Duodenal mucosa (tissue), 2 donors: ENCODE measurements at regions not wholly inside any gene's neighbourhood (a gene's known extent, or its start where the extent isn't known, plus 50 kb on each side); places are given as distances from the start of the nearest gene placed in this dataset.
"Not testable (repeated sequence)": the region's sequence is repeated elsewhere in the genome, so short reads cannot be mapped to it uniquely, and the experiment has no call there.

ENCODE experiments used
- H3K27ac ChIP-seq: one replicate; pipeline ENCODE4 v1.7.0; 2013; ENCODE audit warnings: low read depth, low read length
- H3K27me3 ChIP-seq, 2 donors: one replicate each; pipeline ENCODE4 v1.7.0; 2013; ENCODE audit warnings: low read length in 2 of 2, control low read depth in 1 of 2; ENCODE audit not compliant: insufficient read depth in 2 of 2, control insufficient read depth in 1 of 2
- H3K36me3 ChIP-seq, 2 donors: one replicate each; pipeline ENCODE4 v1.7.0; 2013; ENCODE audit warnings: low read length in 2 of 2, control low read depth in 1 of 2; ENCODE audit not compliant: insufficient read depth in 2 of 2, control insufficient read depth in 1 of 2
- H3K4me1 ChIP-seq, 2 donors: one replicate each; pipeline ENCODE4 v1.7.0; 2013; ENCODE audit warnings: low read length in 2 of 2, control low read depth in 1 of 2; ENCODE audit not compliant: insufficient read depth in 2 of 2, control insufficient read depth in 1 of 2
- H3K4me3 ChIP-seq, 2 donors: one replicate each; pipeline ENCODE4 v1.7.0; 2013; ENCODE audit warnings: low read length in 2 of 2, low read depth in 1 of 2
- H3K9ac ChIP-seq, 2 donors: one replicate each; pipeline ENCODE4 v1.7.0; 2013; ENCODE audit warnings: low read length in 2 of 2, low read depth in 1 of 2
- H3K9me3 ChIP-seq, 2 donors: one replicate each; pipeline ENCODE4 v1.7.0; 2013; ENCODE audit warnings: low read length in 2 of 2, control low read depth in 1 of 2; ENCODE audit not compliant: control insufficient read depth in 1 of 2

DNA sequence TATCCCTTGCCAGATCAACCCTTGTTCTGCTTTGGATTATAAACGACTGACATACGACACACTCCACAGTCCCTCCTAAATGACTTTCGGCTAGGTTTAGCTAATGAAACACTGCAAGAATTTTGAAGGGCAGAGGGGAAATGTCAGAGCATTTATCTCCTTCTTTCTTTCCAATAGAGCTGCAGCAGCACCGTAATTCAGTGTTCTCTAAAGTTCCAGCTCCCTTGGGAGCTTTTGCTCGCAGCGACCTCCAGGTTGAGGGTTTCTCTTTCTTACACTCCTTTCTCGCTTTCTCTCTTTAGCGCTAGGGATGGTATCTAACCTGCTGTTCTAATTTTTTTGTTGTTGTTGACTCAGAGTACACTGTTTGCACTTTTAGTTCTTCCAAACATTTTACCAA lies 467.1 kb upstream of the ST8SIA4 start:
- Histone ChIP-seq H3K36me3 (no peaks in the 10 kb centered on the region), H3K27me3 (no peaks in the 10 kb centered on the region), H3K27ac (no peak overlapping the region), H3K4me3 (no peak overlapping the region), H3K9me3 (no peaks in the 10 kb centered on the region), H3K9ac (no peak overlapping the region), H3K4me1 (no peaks in the 10 kb centered on the region)

DNA sequence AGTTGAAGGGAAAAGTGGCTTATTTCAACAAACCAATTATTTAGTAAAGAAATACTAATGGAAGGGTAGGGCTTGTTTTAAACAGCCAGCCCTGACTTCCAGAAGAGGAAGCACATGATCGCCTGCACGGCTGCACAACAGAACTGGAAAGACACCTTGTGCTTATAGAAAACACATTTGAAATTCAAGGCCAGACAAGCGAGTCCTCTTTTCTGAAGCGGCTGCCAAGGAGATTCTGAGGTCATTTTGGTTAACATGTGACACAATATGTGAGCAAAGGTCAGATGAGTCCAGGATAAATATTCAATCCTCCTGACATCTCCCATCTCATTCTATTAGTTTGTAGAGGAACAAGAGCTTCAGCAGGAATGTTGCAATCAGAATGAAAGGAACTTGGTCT lies 461.4 kb upstream of the ST8SIA4 start:
- H3K9me3 ChIP-seq: no peaks in the 10 kb centered on the region
- no peak overlapping the region for H3K27ac ChIP-seq
- H3K4me1 ChIP-seq: no peaks in the 10 kb centered on the region
- no peak overlapping the region for H3K4me3 ChIP-seq
- H3K27me3 ChIP-seq: no peaks in the 10 kb centered on the region
- H3K36me3 ChIP-seq: no peaks in the 10 kb centered on the region
- no peak overlapping the region for H3K9ac ChIP-seq

DNA sequence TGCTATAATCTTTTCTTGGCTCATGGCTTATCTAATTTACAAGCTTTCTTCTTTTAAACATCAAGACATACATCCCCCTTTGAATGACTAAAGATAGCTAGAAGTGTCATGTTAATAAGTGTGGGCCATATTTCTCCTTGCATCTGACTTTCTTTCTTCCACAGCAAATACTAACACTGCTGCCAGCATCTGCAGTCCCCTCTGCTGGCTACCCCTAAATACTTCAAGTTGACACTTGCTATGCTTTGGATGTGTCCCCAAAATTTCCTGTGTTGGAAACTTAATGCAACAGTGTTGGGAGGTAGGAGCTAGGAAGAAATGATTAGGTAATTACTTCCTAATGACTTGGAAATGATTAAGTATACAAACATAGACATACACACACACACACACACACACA lies 459.0 kb upstream of the ST8SIA4 start:
- H3K4me1 ChIP-seq: no peaks in the 10 kb centered on the region
- no peak overlapping the region for H3K27ac ChIP-seq
- no peak overlapping the region for H3K9ac ChIP-seq
- H3K9me3 ChIP-seq: no peaks in the 10 kb centered on the region
- no peak overlapping the region for H3K4me3 ChIP-seq
- H3K27me3 ChIP-seq: no peaks in the 10 kb centered on the region
- H3K36me3 ChIP-seq: no peaks in the 10 kb centered on the region

DNA sequence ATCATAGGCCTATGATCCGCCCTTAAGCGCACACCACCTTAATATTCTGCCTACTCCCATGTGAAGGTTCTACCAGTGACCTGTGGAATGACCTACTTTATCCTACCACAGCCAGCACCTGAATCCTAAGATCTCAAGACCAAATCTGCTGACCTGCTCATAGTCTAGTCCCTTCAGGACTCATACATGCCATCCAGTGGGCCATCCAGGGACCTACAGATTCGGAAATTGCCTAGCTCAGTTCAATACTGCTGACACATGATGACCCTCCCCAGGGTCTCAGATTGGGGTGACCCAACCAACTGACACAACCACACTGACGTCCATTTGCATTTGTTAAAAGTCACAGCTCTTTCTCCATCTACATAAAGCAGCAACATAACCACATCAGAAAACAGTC lies 443.8 kb upstream of the ST8SIA4 start:
- Histone ChIP-seq H3K4me3 (no peak overlapping the region), H3K36me3 (no peaks in the 10 kb centered on the region), H3K9ac (no peak overlapping the region), H3K4me1 (no peaks in the 10 kb centered on the region), H3K27ac (no peak overlapping the region), H3K9me3 (no peaks in the 10 kb centered on the region), H3K27me3 (no peaks in the 10 kb centered on the region)

DNA sequence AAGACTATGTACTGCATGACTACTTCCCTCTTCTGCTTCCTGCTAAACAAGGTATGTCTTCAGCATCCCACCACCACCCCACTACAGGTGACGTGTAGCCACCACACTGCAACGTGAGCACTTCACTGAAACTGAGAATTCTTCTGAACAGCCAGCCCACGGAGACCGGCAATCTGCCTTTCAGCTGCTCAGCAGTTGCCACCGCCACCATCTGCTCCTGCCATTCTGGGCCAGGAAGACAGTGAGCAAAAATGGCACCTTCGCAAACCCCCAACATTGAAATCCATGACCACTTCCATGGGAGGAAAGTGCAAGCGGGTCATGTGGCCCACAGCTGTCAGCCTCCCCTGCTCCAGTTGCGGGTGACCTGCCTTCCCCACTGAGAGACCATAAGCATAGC lies 443.4 kb upstream of the ST8SIA4 start:
- Histone ChIP-seq H3K27me3 (no peaks in the 10 kb centered on the region), H3K4me1 (no peaks in the 10 kb centered on the region), H3K36me3 (no peaks in the 10 kb centered on the region), H3K9me3 (no peaks in the 10 kb centered on the region), H3K27ac (no peak overlapping the region), H3K4me3 (no peak overlapping the region), H3K9ac (no peak overlapping the region)

DNA sequence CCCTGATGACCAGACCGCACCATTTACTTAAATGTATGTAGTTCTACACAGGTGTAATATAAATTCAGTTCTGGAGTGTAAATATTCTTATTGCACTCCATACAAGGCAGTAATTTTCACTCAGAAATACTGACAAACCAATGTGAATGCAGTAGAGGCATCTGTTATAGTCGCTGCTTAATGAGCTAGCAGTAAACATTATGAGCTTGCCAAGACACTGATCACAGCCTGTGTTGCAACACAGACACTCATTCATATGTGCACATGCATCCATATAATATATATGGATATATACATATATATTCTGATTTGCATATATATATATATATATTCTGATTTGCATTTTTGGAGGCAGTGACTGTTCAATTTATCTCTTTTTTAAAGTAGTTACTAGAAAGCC lies 435.1 kb upstream of the ST8SIA4 start:
- no peak overlapping the region for H3K4me3 ChIP-seq
- no peak overlapping the region for H3K9ac ChIP-seq
- H3K9me3 ChIP-seq: no peaks in the 10 kb centered on the region
- no peak overlapping the region for H3K27ac ChIP-seq
- H3K36me3 ChIP-seq: no peaks in the 10 kb centered on the region
- H3K4me1 ChIP-seq: no peaks in the 10 kb centered on the region
- no peaks in the 10 kb centered on the region for H3K27me3 ChIP-seq

DNA sequence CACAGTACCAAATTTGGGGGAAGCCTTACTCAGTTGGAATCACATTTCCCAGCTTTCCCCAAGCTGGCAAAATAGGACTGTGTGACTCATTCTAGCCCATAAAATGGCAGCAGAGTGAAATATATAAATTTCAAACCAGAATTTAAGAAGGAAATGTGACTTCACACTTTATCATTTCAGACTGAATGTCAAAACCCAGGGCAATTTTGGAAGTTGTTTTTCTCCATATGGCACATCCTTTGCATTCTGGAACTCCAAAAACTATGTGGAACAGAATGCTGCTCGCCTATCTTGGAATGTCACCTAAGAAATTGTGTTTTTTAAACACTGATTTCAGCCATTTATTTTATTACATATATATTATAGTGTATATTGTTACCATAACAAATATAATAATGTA lies 424.7 kb upstream of the ST8SIA4 start:
- Histone ChIP-seq H3K4me1 (no peaks in the 10 kb centered on the region), H3K9me3 (no peaks in the 10 kb centered on the region), H3K4me3 (no peak overlapping the region)

DNA sequence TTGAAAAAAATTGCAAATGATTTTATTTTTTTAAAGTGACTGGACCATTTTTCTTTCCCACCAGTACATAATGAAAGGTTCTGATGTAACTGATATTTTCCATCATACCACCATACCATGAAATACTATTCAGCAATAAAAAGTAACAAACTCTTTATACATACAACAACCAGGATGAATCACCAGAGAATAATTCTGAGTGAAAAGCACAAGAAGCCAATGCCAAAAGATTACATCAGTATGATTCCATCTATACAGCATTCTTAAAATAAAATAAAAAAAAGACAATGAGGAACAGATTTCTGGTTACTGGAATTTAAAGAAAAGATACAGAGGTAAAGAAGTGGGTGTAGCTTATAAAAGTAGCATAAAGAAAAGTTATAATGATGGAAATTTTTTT lies 423.7 kb upstream of the ST8SIA4 start:
- H3K9ac ChIP-seq: no peak overlapping the region
- H3K9me3 ChIP-seq: no peaks in the 10 kb centered on the region
- no peaks in the 10 kb centered on the region for H3K27me3 ChIP-seq
- H3K36me3 ChIP-seq: no peaks in the 10 kb centered on the region
- H3K4me1 ChIP-seq: no peaks in the 10 kb centered on the region
- H3K4me3 ChIP-seq: no peak overlapping the region
- H3K27ac ChIP-seq: no peak overlapping the region

More for the DNA sequence above, 424.7 kb upstream of the ST8SIA4 start:
- Histone ChIP-seq H3K27ac (no peak overlapping the region), H3K36me3 (no peaks in the 10 kb centered on the region), H3K9ac (no peak overlapping the region), H3K27me3 (no peaks in the 10 kb centered on the region)

DNA sequence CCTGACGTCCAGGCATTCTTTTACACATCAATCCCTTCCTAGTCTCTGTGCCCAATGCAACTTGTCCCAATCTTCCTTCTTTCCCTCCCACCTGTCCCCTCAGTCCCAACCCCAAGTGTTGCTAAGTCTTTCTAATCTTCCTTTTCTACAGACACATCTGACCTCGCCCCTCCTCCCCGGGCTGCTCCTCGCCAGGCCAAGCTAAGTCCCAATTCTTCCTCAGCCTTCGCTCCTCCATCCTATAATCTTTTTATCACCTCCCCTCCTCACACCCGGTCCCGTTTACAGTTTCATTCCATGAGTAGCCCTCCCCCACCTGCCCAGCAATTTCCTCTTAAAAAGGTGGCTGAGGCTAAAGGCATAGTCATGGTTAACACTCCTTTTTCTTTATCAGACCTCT lies 413.3 kb upstream of the ST8SIA4 start:
- not testable (repeated sequence) for H3K27ac ChIP-seq, H3K36me3 ChIP-seq, H3K9ac ChIP-seq, H3K27me3 ChIP-seq, H3K4me1 ChIP-seq, H3K9me3 ChIP-seq, H3K4me3 ChIP-seq

DNA sequence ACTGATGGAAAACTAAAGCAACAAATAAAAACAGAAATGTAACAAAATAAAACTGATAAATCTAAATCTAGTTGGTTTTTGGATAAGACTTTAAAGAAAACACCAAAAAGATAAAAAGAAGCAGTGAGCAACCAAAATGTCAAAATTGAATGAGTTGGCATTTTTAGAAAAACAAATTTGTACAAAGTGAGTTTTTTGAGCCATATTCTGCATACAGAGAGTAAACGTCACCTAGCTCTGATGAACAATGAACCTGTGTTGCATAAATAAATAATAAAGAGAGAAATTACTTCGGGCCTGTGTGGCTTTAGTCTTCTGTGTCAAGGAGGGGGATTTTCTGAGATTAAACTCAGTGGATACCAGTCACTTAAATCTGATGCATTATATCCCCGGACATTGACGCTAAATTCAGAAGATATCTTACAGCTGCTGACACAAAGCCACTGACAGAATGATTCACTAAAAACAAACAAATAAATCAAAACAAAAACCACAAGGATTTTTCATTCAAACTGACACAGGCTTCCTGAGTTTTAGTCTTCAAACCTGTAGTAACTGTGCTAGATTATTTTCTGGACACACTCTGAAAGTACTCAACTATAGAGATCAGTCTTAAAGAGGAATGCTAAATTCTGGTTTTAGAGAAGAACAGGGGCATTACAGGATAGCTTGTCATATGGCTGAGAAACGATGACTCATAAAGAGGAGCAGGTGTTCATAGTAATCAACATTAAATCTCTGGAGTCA lies 403.5 kb upstream of the ST8SIA4 start:
- H3K27ac ChIP-seq: no peak overlapping the region
- no peak overlapping the region for H3K4me3 ChIP-seq
- H3K9ac ChIP-seq: no peak overlapping the region
- H3K27me3 ChIP-seq: no peaks in the 10 kb centered on the region
- no peaks in the 10 kb centered on the region for H3K9me3 ChIP-seq
- H3K4me1 ChIP-seq: no peaks in the 10 kb centered on the region
- H3K36me3 ChIP-seq: no peaks in the 10 kb centered on the region

DNA sequence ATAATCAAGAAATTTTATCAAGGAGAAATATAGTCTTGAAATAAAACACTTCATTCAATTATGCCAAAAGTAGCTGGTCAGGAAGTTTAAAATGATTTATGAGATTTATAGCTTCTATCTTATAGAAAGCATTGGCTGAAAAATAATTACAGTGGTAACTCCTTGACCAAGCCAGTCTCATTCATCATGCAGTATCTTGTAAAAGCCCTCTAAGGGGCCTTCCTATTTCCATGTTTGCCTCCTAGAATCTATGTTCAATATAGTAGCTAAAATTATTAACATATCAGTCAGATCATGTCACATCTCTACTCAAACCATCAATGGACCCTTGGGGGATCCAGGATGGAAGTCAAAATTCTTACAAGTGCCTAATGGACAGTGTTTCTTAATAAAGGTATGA lies 393.4 kb upstream of the ST8SIA4 start:
- H3K36me3 ChIP-seq: no peaks in the 10 kb centered on the region
- no peaks in the 10 kb centered on the region for H3K9me3 ChIP-seq
- no peak overlapping the region for H3K9ac ChIP-seq
- H3K4me1 ChIP-seq: no peaks in the 10 kb centered on the region
- H3K27ac ChIP-seq: no peak overlapping the region
- no peaks in the 10 kb centered on the region for H3K27me3 ChIP-seq
- H3K4me3 ChIP-seq: no peak overlapping the region
